IMR-90 (cell line): ENCODE measurements at regions not wholly inside any gene's neighbourhood (a gene's known extent, or its start where the extent isn't known, plus 50 kb on each side); places are given as distances from the start of the nearest gene placed in this dataset.

Experiments used
- ATAC-seq: fragments of 200-7000 bp; cut with Tn5 transposase; 2 replicates; pipeline ENCODE4 v1.9.1; 2020; ENCODE audit warnings: low read depth, mild to moderate bottlenecking, moderate library complexity
- BruUV-seq: library from RNA; stranded (reverse); fragments of 400-500 nt; replicated peaks from 2 replicates; lab custom pipeline; 2021; lab: Mats Ljungman, UMichigan
- CTCF ChIA-PET: fragments of 300-600 bp; formaldehyde crosslinking; extraction: SDS; loops from one replicate; lab custom pipeline; 2021; ENCODE audit warnings: antibody characterized with exemption; lab: Yijun Ruan, JAX
- POLR2A ChIA-PET: fragments of 300-600 bp; sonication (Branson Sonifier 250); formaldehyde crosslinking; loops from one replicate; lab custom pipeline; 2022; ENCODE audit warnings: antibody characterized with exemption; ENCODE audit not compliant: unreplicated experiment; lab: Charles Lee
- DNase-seq: peaks from one replicate; pipeline ENCODE4 v3.0.0; 2013
- H2AFZ ChIP-seq: replicated peaks from 2 replicates; pipeline ENCODE3; 2013; ENCODE audit warnings: low read length, mild to moderate bottlenecking; ENCODE audit not compliant: poor library complexity
- H2AK5ac ChIP-seq: 2 replicates; pipeline ENCODE4 v1.6.1; 2013; ENCODE audit warnings: low read depth, low read length, inconsistent platforms
- H2AK9ac ChIP-seq: replicated peaks from 2 replicates; pipeline ENCODE3; 2013; ENCODE audit warnings: mild to moderate bottlenecking, low read depth, low read length, moderate library complexity; ENCODE audit not compliant: poor library complexity
- H2BK120ac ChIP-seq: 2 replicates; pipeline ENCODE4 v1.6.1; 2013; ENCODE audit warnings: low read depth, low read length, inconsistent platforms
- H2BK15ac ChIP-seq: 3 replicates; pipeline ENCODE4 v1.6.1; 2013; ENCODE audit warnings: low read depth, low read length, inconsistent platforms
- H2BK20ac ChIP-seq: 2 replicates; pipeline ENCODE4 v1.6.1; 2013; ENCODE audit warnings: low read depth, mild to moderate bottlenecking, inconsistent platforms, low read length, moderate library complexity
- H2BK5ac ChIP-seq: 2 replicates; pipeline ENCODE4 v1.6.1; 2013; ENCODE audit warnings: mild to moderate bottlenecking, low read depth, low read length, inconsistent platforms; ENCODE audit not compliant: poor library complexity, severe bottlenecking
- H3K14ac ChIP-seq: replicated peaks from 2 replicates; pipeline ENCODE4 v1.6.1; 2013; ENCODE audit warnings: low read depth, low read length, inconsistent platforms
- H3K18ac ChIP-seq: 2 replicates; pipeline ENCODE4 v1.6.1; 2013; ENCODE audit warnings: low read depth, low read length, control low read depth
- H3K23ac ChIP-seq: 2 replicates; pipeline ENCODE4 v1.6.1; 2013; ENCODE audit warnings: low read depth, low read length, inconsistent platforms
- H3K27ac ChIP-seq: 2 replicates; pipeline ENCODE4 v1.5.1; 2013; ENCODE audit warnings: mild to moderate bottlenecking, control low read depth, low read length; ENCODE audit not compliant: insufficient read depth
- H3K27me3 ChIP-seq: 2 replicates; pipeline ENCODE4 v1.6.1; 2013; ENCODE audit warnings: low read length; ENCODE audit not compliant: control insufficient read depth, insufficient read depth
- H3K36me3 ChIP-seq: 2 replicates; pipeline ENCODE4 v1.6.1; 2013; ENCODE audit warnings: low read length, mixed read lengths; ENCODE audit not compliant: control insufficient read depth, insufficient read depth
- H3K4ac ChIP-seq: 2 replicates; pipeline ENCODE4 v1.6.1; 2013; ENCODE audit warnings: low read depth, low read length, inconsistent platforms
- H3K4me1 ChIP-seq: 2 replicates; pipeline ENCODE4 v1.6.1; 2013; ENCODE audit warnings: low read length, mixed read lengths; ENCODE audit not compliant: control insufficient read depth, insufficient read depth
- H3K4me2 ChIP-seq: 2 replicates; pipeline ENCODE4 v1.6.1; 2013; ENCODE audit warnings: low read depth, mild to moderate bottlenecking, control low read depth, low read length, moderate library complexity
- H3K4me3 ChIP-seq: 2 replicates; pipeline ENCODE4 v1.5.1; 2013; ENCODE audit warnings: low read depth, mild to moderate bottlenecking, control low read depth, low read length, moderate library complexity; ENCODE audit not compliant: insufficient read depth
- H3K56ac ChIP-seq: 2 replicates; pipeline ENCODE4 v1.6.1; 2013; ENCODE audit warnings: low read length, inconsistent platforms; ENCODE audit not compliant: insufficient read depth; ENCODE audit errors: extremely low read depth
- H3K79me1 ChIP-seq, 2 experiments: 2 replicates each; pipeline ENCODE4 v1.6.1; 2013; ENCODE audit warnings: low read length in 2 of 2, inconsistent platforms in 1 of 2, low read depth in 1 of 2
- H3K9ac ChIP-seq: 2 replicates; pipeline ENCODE4 v1.6.1; 2013; ENCODE audit warnings: low read depth, low read length, control low read depth
- H3K9me1 ChIP-seq: 2 replicates; pipeline ENCODE4 v1.6.1; 2013; ENCODE audit warnings: low read length, inconsistent platforms; ENCODE audit not compliant: insufficient read depth
- H3K9me3 ChIP-seq: 2 replicates; pipeline ENCODE4 v1.6.1; 2013; ENCODE audit warnings: low read length; ENCODE audit not compliant: control insufficient read depth, insufficient read depth
- H4K20me1 ChIP-seq: 2 replicates; pipeline ENCODE4 v1.6.1; 2013; ENCODE audit warnings: low read length, inconsistent platforms; ENCODE audit not compliant: insufficient read depth
- H4K5ac ChIP-seq: 2 replicates; pipeline ENCODE4 v1.6.1; 2013; ENCODE audit warnings: mild to moderate bottlenecking, low read depth, low read length, control low read depth
- H4K8ac ChIP-seq, 2 experiments: 2 replicates each; pipeline ENCODE4 v1.6.1; 2013; ENCODE audit warnings: low read depth in 2 of 2, low read length in 2 of 2, control low read depth in 1 of 2, inconsistent platforms in 1 of 2
- H4K91ac ChIP-seq: 2 replicates; pipeline ENCODE4 v1.6.1; 2013; ENCODE audit warnings: low read depth, low read length, inconsistent platforms; ENCODE audit not compliant: insufficient read depth
- FOS ChIP-seq: fragments of 150-350 bp; IDR thresholded peaks from 2 replicates; pipeline ENCODE4 v1.6.1; 2016; ENCODE audit warnings: low read depth, low read length
- MXI1 ChIP-seq: IDR thresholded peaks from 2 replicates; pipeline ENCODE4 v1.6.1; 2012; ENCODE audit warnings: low read depth, mild to moderate bottlenecking, low read length, moderate library complexity, borderline replicate concordance
- POLR2A ChIP-seq: IDR thresholded peaks from 2 replicates; pipeline ENCODE4 v1.6.1; 2012; ENCODE audit warnings: mild to moderate bottlenecking, low read depth, low read length
- WGBS, 2 experiments: methylation state at CpG; one replicate each; pipeline versions ENCODE4 v1.1.5 to v1.1.7; 2013; ENCODE audit warnings: missing lambda C conversion rate in 2 of 2; ENCODE audit not compliant: insufficient read length in 1 of 2; ENCODE audit errors: extremely low coverage in 2 of 2; 5-methylcytosine and 5-hydroxymethylcytosine counted together
- dilution Hi-C: fragments of 300-500 bp; cut with HindIII; formaldehyde crosslinking; loops from one replicate; pipeline ENCODE4 v1.14.3; 2018; ENCODE audit warnings: low sequenced_read_pairs; ENCODE audit not compliant: unreplicated experiment
- in situ Hi-C: fragments of 300-500 bp; cut with MboI; formaldehyde crosslinking; loops from 3 replicates; pipeline ENCODE4 v1.14.3; 2019; ENCODE audit warnings: low sequenced_read_pairs, inconsistent platforms, mixed read lengths
- intact Hi-C: fragments of 100-400 bp; cut with micrococcal nuclease; formaldehyde crosslinking; loops from 2 replicates; pipeline ENCODE4 v1.10.0; 2022
- TF ChIP-seq, protein P1 (sequence below): conservative IDR thresholded peaks from 2 replicates; pipeline ENCODE4 v1.5.1; 2012; ENCODE audit warnings: mild to moderate bottlenecking, low read depth, low read length, improper control_type of control experiment

DNA sequence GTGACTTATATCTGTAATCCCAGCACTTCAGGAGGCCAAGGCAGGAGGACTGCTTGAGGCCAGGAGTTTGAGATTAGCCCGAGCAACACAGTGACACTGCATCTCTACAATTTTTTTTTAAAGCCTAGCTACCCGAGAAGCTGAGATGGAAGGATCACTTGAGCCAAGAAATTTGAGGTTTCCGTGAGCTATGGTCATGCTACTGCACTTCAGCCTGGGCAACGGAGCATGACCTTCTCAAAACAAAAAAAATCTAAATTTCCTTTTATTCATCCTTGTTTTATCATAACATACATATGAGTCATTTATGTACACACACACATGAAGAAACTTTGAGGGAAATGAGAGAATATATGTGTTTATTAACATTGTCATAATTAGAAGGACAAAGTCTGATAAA is 277.5 kb upstream of the MAGI2 start:
- no peak for ATAC-seq
- Histone ChIP-seq H3K4me3 (no peak overlapping the region), H3K18ac (no peak overlapping the region), H2AFZ (no peak overlapping the region), H3K27ac (no peak overlapping the region), H4K8ac (no peak overlapping the region), H2BK5ac (no peak overlapping the region), H2AK5ac (no peak overlapping the region), H3K79me1 (no peaks in the 10 kb centered on the region), H3K9ac (no peak overlapping the region), H4K5ac (no peak overlapping the region), H3K27me3 (no peaks in the 10 kb centered on the region), H2BK15ac (no peak overlapping the region), H3K23ac (no peak overlapping the region), H3K14ac (no peak overlapping the region), H4K91ac (no peak overlapping the region), H4K20me1 (no peaks in the 10 kb centered on the region), H3K4me2 (no peak overlapping the region), H2BK120ac (no peak overlapping the region), H3K36me3 (no peaks in the 10 kb centered on the region), H3K4ac (no peak overlapping the region), H3K9me1 (no peaks in the 10 kb centered on the region), H3K9me3 (peaks cover 10% of the 10 kb centered on the region), H2AK9ac (no peak overlapping the region), H3K4me1 (no peaks in the 10 kb centered on the region), H2BK20ac (no peak overlapping the region), H3K56ac (no peak overlapping the region)
- in situ Hi-C loops (no loop called here), dilution Hi-C loops (no loop called here), intact Hi-C loops (no loop called here)
- no TSS peak for BruUV-seq
- WGBS, 2 experiments = no CpG with 5 or more reads among the region's 4 CpGs
- DNase-seq = no peak
- POLR2A ChIA-PET = no interaction called here
- CTCF ChIA-PET = no interaction called here
- TF ChIP-seq, protein P1, sequence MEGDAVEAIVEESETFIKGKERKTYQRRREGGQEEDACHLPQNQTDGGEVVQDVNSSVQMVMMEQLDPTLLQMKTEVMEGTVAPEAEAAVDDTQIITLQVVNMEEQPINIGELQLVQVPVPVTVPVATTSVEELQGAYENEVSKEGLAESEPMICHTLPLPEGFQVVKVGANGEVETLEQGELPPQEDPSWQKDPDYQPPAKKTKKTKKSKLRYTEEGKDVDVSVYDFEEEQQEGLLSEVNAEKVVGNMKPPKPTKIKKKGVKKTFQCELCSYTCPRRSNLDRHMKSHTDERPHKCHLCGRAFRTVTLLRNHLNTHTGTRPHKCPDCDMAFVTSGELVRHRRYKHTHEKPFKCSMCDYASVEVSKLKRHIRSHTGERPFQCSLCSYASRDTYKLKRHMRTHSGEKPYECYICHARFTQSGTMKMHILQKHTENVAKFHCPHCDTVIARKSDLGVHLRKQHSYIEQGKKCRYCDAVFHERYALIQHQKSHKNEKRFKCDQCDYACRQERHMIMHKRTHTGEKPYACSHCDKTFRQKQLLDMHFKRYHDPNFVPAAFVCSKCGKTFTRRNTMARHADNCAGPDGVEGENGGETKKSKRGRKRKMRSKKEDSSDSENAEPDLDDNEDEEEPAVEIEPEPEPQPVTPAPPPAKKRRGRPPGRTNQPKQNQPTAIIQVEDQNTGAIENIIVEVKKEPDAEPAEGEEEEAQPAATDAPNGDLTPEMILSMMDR = no peak
- no peak for TF ChIP-seq FOS
- TF ChIP-seq MXI1 = no peak
- no peak for TF ChIP-seq POLR2A
